ENCODE measurements at regions not wholly inside any gene's neighbourhood (a gene's known extent, or its start where the extent isn't known, plus 50 kb on each side); places are given as distances from the start of the nearest gene placed in this dataset.

- no peak for DNase-seq
- Histone ChIP-seq H3K4me3 (ENCODE audit: low read depth, low read length) (no peak overlapping the region), H3K27ac (no peak overlapping the region), H3K9me3 (ENCODE audit: severe bottlenecking) (no peaks in the 10 kb centered on the region), H3K36me3 (no peaks in the 10 kb centered on the region), H3K27me3 (ENCODE audit: insufficient read depth, low read depth, severe bottlenecking) (no peaks in the 10 kb centered on the region)
- TF ChIP-seq CTCF (IDR thresholded peaks at IDR 0.05; ENCODE audit: low read depth, low read length) = no peak
Observed at GRCh38 chr4:128456171-128456570, 168.6 kb upstream of the PGRMC2 start.

GRCh38 chr4:128455480-128455879, 167.9 kb upstream of the PGRMC2 start:
- no peak overlapping the region for H3K27ac ChIP-seq

GRCh38 chr4:128454881-128455280, 167.3 kb upstream of the PGRMC2 start:
- no peak for TF ChIP-seq CTCF (IDR thresholded peaks at IDR 0.05; ENCODE audit: low read depth, low read length)
- no peak for DNase-seq
- Histone ChIP-seq H3K36me3 (no peaks in the 10 kb centered on the region), H3K9me3 (ENCODE audit: severe bottlenecking) (no peaks in the 10 kb centered on the region), H3K27ac (peak overlapping the region; percentile 9; the same call in 1 of the 2 replicates), H3K27me3 (ENCODE audit: insufficient read depth, low read depth, severe bottlenecking) (no peaks in the 10 kb centered on the region), H3K4me3 (ENCODE audit: low read depth, low read length) (no peak overlapping the region)

More at GRCh38 chr4:128455480-128455879, 167.9 kb upstream of the PGRMC2 start:
- no peak for DNase-seq
- Histone ChIP-seq H3K9me3 (ENCODE audit: severe bottlenecking) (no peaks in the 10 kb centered on the region), H3K36me3 (no peaks in the 10 kb centered on the region), H3K27me3 (ENCODE audit: insufficient read depth, low read depth, severe bottlenecking) (no peaks in the 10 kb centered on the region), H3K4me3 (ENCODE audit: low read depth, low read length) (no peak overlapping the region)
- TF ChIP-seq CTCF (IDR thresholded peaks at IDR 0.05; ENCODE audit: low read depth, low read length) = no peak

- TF ChIP-seq CTCF (IDR thresholded peaks at IDR 0.05; ENCODE audit: low read depth, low read length) = peak; percentile 93
- Histone ChIP-seq H3K4me3 (ENCODE audit: low read depth, low read length) (no peak overlapping the region), H3K27me3 (ENCODE audit: insufficient read depth, low read depth, severe bottlenecking) (no peaks in the 10 kb centered on the region), H3K9me3 (ENCODE audit: severe bottlenecking) (no peaks in the 10 kb centered on the region), H3K36me3 (no peaks in the 10 kb centered on the region), H3K27ac (peak overlapping the region; percentile 39; the same call in 1 of the 2 replicates)
- peak; percentile 93 for DNase-seq
Observed at GRCh38 chr4:128454281-128454871, 166.8 kb upstream of the PGRMC2 start.

GRCh38 chr4:128452415-128452814, 164.8 kb upstream of the PGRMC2 start:
- no peak for TF ChIP-seq CTCF (IDR thresholded peaks at IDR 0.05; ENCODE audit: low read depth, low read length)
- H3K9me3 ChIP-seq (ENCODE audit: severe bottlenecking) = no peaks in the 10 kb centered on the region
- H3K4me3 ChIP-seq (ENCODE audit: low read depth, low read length) = no peak overlapping the region
- H3K27me3 ChIP-seq (ENCODE audit: insufficient read depth, low read depth, severe bottlenecking) = no peaks in the 10 kb centered on the region
- DNase-seq = no peak
- H3K27ac ChIP-seq = no peak overlapping the region
- H3K36me3 ChIP-seq = no peaks in the 10 kb centered on the region
